Central memory CD4-positive, alpha-beta T cell (primary cell): ENCODE measurements at regions not wholly inside any gene's neighbourhood (a gene's known extent, or its start where the extent isn't known, plus 50 kb on each side); places are given as distances from the start of the nearest gene placed in this dataset.

ENCODE experiments used
- DNase-seq: peaks from one replicate; pipeline ENCODE4 v3.0.0; 2022

GRCh38 chr10:6763423-6763822 lies 183.3 kb upstream of the PRKCQ start:
- DNase-seq: no peak

DNA sequence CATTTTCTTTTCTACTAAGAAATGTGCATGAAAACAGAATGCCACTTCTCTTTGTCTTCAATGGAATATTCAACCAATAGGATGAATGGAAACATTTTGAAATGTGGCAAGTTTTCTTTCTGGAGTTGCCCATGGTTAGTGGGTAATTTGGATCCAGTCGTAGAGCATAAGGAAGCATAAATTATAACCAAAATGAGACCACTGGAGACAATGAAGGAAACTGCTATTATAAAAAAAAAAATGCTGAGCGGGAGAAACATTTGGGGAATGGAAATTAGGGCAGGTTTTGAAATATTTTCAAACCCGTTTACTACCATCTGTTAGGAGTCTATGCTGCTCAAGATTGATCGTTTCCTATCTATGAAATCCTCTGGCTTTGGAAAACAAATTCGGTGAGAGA lies 182.9 kb upstream of the PRKCQ start:
- DNase-seq: no peak

DNA sequence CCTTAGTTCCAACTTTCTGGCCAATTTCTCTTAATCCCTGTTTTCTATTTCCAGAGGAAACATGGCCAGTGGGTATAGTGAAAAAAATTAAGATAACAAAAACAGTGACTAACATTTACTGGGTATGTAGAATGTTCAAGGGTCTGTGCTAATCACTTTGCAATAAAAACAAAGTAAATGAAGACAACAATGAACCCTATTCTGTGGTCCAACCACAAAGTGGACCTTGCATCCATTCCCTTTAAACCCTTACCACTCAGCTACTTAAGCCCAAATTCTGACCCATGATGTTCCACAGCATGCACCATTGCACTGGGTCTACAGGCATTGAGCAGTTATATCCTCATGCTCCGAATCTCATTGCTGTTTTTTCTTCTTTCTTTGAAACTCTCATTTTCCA lies 179.9 kb upstream of the PRKCQ start:
- no peak for DNase-seq

GRCh38 chr10:6757158-6757557 lies 177.1 kb upstream of the PRKCQ start:
- DNase-seq: no peak

DNA sequence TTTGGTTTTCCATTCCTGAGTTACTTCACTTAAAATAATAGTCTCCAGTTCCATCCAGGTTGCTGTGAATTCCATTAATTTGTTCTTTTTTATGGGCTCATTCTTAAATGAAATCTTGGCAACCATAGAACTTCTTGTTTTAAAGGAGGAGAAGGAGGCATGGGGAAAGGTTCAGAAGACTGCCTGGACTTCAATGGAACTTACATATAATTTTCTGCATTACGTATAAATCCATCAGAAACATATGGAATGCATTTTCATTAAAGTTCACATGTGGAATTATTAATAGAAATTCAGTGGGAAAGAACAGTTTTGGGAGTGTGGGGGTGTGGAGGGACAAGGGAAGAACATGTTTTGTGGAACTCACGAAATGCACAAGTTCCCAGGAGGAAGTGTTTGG lies 176.6 kb upstream of the PRKCQ start:
- DNase-seq: no peak

GRCh38 chr10:6755781-6756460 lies 175.8 kb upstream of the PRKCQ start:
- no peak for DNase-seq

- no peak for DNase-seq
Measured at GRCh38 chr10:6753644-6754043, 173.6 kb upstream of the PRKCQ start.

DNA sequence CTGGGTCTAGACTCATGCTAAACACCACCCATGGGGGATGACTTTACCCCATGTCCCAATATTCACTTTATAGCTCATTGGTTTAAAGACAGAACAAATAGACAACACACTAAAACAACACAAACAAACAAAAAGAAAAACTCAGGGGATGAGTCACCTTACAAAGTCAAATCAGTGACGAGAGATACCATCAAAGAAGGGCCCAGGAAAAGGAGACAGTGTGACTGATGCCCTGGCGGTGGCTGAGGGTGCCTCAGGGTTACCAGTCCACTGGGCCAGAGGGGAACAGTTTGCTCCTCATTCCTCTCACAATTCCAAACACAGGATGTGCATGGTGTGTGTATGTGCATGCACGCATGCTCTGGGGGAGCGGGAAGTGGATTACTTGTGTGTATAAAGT lies 171.3 kb upstream of the PRKCQ start:
- no peak for DNase-seq

DNA sequence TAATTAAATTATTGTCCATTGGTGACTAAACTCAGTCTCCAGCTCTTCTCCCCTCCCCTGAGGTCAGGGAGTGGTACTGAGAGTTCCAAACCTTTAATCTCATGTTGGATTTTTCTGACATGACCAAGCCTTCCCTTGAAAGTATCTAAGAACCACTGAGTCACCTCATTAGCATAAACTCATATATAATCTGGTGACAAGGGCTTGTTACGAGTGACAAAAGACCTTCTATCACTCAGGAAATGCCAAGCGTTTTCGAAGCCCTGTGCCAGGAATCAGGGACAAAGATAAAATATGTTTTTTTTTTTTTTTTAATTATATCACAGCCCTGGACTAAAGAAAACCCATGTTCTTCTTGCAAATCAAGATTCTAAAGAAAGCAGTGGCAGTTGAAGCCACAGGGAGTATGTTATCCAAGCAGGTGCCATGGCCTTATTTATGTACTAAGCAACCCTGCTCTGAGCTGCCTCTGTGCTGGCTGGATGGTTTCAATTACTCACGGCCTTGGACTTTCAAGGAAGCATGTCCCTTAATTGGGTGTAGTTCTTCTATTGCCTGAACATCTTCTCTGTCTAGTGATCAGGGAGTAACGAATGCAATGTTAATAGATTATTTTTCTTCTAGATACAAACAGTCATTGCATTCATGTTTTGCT lies 169.0 kb upstream of the PRKCQ start:
- DNase-seq: no peak

GRCh38 chr10:6748029-6748428 lies 168.0 kb upstream of the PRKCQ start:
- no peak for DNase-seq

DNA sequence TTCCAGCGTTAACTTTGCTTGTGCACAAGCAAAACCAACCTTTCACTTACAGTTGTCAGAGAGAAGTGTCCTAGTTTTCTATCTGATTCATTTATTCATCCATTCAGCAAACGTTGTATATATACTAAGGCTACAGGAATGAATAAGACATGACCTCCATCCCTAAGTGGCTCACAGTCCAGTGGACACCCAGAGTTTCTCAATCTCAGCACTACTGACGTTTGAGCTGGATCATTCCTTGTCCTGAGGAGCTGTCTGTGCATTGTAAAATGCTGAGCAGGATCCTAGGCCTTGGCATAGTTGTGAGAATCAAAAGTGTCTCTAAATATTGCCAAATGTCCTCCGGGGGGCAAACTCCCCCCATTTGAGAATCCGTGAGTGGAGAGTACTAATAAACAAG lies 166.7 kb upstream of the PRKCQ start:
- DNase-seq: no peak

GRCh38 chr10:6743291-6743849 lies 163.3 kb upstream of the PRKCQ start:
- DNase-seq: no peak

GRCh38 chr10:6741541-6741941 lies 161.5 kb upstream of the PRKCQ start:
- DNase-seq: no peak

- DNase-seq: no peak
Measured at GRCh38 chr10:6739530-6740174, 159.6 kb upstream of the PRKCQ start.

GRCh38 chr10:6738112-6738768 lies 158.2 kb upstream of the PRKCQ start:
- DNase-seq: no peak

DNA sequence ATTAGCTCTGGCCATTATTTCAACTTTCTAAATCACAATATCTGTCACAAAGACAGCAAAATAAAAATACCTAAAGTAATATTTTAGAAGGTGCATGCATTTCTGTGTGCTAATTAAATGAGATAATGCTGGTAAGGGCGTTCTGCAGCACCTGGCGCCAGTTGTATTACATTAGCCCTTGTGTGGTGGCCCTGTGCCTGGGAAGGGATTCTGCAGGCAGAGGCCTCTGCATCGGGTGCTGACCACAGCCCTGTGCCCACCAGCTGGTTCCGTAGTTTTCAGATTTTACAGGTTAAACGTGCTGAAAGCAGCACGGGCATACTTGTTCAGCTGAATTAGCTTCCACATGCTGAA lies 157.7 kb upstream of the PRKCQ start:
- DNase-seq: no peak

DNA sequence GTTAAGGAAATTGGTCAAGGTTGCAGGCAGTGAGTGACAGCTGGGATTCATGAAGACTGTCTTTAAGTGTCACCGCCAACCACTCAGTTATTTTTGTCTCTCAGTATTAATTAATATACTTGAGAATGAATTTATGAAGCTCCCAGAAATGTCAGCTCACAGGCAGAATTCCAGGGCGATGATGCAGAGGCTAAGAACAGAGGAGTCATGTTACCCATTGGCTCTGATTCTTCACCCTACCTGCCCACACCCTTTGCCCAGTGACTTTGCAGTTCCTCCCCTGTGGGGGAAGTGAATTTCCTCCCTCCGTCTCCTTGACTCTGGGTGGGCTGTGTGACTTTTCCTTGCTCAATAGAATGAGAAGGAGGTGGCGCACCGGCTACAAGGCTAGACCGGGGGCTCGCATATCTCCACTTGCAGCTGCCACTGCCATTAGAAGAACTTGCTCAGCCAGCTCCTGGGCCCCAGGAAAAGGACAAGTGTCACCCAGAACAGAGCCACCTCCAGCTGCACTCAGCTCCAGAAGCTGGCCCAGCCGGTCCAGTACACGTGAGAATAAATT lies 157.1 kb upstream of the PRKCQ start:
- DNase-seq: no peak

- no peak for DNase-seq
Measured at GRCh38 chr10:6734286-6734685, 154.2 kb upstream of the PRKCQ start.

DNA sequence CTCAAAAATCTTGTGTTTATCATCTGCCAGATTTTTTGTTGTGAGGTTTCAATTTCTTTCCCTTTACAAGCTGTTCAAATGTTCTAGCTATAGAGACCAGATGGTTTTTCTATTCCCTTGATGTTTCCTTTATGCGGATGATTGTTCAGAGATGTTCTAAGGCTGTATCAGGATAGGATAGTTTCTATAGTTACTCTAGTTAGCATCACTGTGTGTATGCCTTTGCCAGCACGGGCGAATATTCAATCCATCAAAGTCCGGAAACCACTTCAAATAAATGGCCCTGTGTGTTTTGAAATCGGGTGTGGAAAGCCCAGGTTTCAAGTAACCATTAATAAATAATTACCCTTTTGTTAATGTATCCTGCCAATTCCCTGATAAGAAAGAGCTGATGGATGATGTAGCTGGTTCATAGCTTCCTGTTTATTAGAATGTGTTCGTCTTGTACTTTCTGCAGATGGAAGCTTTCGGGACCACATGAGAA lies 149.8 kb upstream of the PRKCQ start:
- DNase-seq: no peak

DNA sequence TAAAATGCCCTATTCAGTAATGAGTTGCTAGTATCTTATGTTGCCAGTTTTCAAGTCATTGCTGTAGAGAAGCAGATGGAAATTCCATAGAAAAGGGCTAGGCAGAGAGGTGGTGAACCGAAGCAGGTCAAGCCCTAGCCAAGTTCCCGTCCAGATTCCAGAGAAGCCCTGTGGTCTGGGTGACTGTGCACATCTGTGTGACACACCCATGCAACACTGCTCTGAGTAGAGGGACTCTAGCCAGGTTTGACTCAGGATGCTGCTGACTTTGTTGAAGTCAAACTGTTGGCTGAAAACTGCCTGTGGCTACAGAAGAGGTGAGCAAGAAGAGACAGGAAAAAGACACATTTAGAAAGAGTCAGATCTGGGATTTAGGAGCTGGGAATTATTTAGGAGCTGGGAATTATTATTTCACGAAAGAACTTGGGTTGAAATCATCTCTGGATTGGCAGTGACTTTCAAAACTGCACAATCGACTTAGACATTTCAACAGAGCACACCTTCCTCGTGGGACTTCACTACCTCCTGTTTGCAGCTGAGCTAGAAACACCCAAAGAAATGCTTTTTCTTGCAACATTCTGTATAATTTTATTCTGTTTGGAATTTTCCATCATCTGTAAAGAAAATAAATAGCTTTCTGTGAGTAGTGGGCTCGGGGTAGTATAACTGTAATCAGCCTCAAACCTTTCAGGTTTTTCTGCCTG lies 149.1 kb upstream of the PRKCQ start:
- DNase-seq: no peak

GRCh38 chr10:6726924-6727323 lies 146.8 kb upstream of the PRKCQ start:
- DNase-seq: no peak

GRCh38 chr10:6722616-6723004 lies 142.5 kb upstream of the PRKCQ start:
- no peak for DNase-seq
